22Rv1 (cell line): ENCODE measurements at regions not wholly inside any gene's neighbourhood (a gene's known extent, or its start where the extent isn't known, plus 50 kb on each side); places are given as distances from the start of the nearest gene placed in this dataset.

ENCODE experiments used
- ZFX ChIP-seq: fragments of 450-650 bp; IDR thresholded peaks from 2 replicates; pipeline ENCODE4 v1.6.1; 2017; ENCODE audit warnings: antibody characterized with exemption, borderline replicate concordance
- TF ChIP-seq, protein P1 (sequence below): fragments of 450-650 bp; IDR thresholded peaks from 2 replicates; pipeline ENCODE4 v1.5.1; 2017; ENCODE audit warnings: mild to moderate bottlenecking

DNA sequence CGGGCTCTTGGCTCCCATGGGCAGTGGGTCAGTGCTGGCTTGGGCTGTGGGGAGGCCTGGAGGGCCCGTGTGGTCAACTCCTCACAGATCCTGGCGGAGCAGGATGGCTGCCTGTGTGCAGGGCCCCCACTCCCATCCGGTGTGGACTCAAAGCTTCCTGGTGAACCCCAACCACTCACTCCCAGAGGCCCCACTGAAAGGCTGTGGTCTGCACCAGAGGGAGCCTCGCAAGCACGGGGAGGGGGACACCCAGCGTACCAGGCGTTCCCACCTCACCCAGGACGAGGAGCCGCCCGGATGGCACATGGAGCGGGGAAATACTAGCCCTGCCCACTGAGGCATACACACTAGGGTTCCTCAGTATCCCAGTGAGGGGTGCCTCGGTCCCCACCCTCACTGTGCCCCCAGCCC lies 75.4 kb upstream of the ACTRT2 start:
- TF ChIP-seq, protein P1, sequence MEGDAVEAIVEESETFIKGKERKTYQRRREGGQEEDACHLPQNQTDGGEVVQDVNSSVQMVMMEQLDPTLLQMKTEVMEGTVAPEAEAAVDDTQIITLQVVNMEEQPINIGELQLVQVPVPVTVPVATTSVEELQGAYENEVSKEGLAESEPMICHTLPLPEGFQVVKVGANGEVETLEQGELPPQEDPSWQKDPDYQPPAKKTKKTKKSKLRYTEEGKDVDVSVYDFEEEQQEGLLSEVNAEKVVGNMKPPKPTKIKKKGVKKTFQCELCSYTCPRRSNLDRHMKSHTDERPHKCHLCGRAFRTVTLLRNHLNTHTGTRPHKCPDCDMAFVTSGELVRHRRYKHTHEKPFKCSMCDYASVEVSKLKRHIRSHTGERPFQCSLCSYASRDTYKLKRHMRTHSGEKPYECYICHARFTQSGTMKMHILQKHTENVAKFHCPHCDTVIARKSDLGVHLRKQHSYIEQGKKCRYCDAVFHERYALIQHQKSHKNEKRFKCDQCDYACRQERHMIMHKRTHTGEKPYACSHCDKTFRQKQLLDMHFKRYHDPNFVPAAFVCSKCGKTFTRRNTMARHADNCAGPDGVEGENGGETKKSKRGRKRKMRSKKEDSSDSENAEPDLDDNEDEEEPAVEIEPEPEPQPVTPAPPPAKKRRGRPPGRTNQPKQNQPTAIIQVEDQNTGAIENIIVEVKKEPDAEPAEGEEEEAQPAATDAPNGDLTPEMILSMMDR, result no peak
- TF ChIP-seq ZFX, result no peak
